NB4 (cell line): ENCODE measurements at regions not wholly inside any gene's neighbourhood (a gene's known extent, or its start where the extent isn't known, plus 50 kb on each side); places are given as distances from the start of the nearest gene placed in this dataset.
"Not testable (repeated sequence)": the region's sequence is repeated elsewhere in the genome, so short reads cannot be mapped to it uniquely, and the experiment has no call there.

ENCODE experiments used
- DNase-seq: peaks from one replicate; pipeline ENCODE4 v3.0.0; 2010; ENCODE audit warnings: low read depth
- H3K4me3 ChIP-seq: one replicate; pipeline ENCODE4 v1.5.1; 2011; ENCODE audit warnings: mild to moderate bottlenecking, low read depth, low read length, moderate library complexity
- MYC ChIP-seq: IDR thresholded peaks from 2 replicates; pipeline ENCODE4 v1.6.1; 2011; ENCODE audit warnings: low read depth, low read length
- POLR2A ChIP-seq: IDR thresholded peaks from 2 replicates; pipeline ENCODE4 v1.6.1; 2011; ENCODE audit warnings: mild to moderate bottlenecking; ENCODE audit not compliant: insufficient read length; ENCODE audit errors: extremely low read depth
- TF ChIP-seq, protein P1 (sequence below): IDR thresholded peaks from 2 replicates; pipeline ENCODE4 v1.6.1; 2011; ENCODE audit warnings: low read depth, low read length
- TF ChIP-seq, protein P2 (sequence below): IDR thresholded peaks from one replicate; pipeline ENCODE4 v1.5.1; 2012; ENCODE audit warnings: low read depth, low read length

DNA sequence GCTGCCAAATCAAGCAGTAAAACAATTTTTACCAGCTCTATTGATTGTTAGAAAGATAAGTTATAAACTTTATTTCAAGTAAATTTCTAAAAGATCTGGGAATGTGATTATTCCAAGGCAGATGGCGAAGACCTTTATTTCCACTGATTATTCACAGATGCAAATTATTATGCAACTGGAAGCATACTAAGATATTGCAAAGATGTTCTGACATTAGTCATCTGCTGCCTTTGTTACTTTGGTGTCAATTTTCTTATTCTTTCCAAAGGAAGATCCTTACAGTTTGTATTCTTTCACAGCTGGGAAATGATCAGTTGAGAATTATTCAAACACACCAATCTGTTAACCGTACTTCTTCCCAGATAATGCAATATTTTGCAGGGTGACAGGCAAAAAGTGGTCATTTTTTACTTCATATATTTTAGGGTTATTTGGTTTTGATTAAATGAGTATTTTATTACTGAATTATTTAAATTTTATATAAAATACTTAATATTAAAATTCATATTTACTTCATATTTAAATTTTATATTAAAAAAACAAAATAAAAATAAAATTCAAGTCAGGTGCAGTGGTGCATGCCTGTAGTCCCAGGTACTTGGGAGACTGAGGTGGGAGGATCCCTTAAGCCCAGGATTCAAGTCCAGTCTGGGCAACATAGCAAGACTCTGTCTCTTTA lies 171.3 kb downstream of the FZD1 start:
- no peak for DNase-seq
- no peak overlapping the region for H3K4me3 ChIP-seq
- TF ChIP-seq POLR2A (no peak), MYC (no peak)
- TF ChIP-seq, protein P1, sequence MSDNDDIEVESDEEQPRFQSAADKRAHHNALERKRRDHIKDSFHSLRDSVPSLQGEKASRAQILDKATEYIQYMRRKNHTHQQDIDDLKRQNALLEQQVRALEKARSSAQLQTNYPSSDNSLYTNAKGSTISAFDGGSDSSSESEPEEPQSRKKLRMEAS = no peak
- TF ChIP-seq, protein P2, sequence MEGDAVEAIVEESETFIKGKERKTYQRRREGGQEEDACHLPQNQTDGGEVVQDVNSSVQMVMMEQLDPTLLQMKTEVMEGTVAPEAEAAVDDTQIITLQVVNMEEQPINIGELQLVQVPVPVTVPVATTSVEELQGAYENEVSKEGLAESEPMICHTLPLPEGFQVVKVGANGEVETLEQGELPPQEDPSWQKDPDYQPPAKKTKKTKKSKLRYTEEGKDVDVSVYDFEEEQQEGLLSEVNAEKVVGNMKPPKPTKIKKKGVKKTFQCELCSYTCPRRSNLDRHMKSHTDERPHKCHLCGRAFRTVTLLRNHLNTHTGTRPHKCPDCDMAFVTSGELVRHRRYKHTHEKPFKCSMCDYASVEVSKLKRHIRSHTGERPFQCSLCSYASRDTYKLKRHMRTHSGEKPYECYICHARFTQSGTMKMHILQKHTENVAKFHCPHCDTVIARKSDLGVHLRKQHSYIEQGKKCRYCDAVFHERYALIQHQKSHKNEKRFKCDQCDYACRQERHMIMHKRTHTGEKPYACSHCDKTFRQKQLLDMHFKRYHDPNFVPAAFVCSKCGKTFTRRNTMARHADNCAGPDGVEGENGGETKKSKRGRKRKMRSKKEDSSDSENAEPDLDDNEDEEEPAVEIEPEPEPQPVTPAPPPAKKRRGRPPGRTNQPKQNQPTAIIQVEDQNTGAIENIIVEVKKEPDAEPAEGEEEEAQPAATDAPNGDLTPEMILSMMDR = no peak

DNA sequence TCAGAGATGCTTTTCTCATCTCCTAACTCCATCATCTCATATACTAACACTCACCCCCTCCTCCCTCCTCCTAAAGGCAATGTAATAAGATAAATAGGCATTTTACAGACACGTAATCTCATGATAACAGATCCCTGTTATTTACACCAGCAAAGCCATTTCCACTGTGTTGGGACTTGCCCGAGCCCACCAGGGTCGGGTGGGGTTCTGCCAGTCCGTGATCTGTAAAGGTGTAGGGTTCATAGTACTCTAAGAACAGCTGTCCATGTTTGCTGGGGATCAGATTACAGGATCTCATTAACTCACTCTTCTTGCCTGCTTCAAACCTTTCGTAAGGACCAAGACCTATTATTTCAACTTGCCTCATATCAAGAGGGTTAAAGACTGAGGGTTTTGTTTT lies 172.4 kb downstream of the FZD1 start:
- no peak for TF ChIP-seq POLR2A
- no peak for TF ChIP-seq MYC
- TF ChIP-seq, protein P1 = no peak
- TF ChIP-seq, protein P2 = no peak
- DNase-seq = no peak

DNA sequence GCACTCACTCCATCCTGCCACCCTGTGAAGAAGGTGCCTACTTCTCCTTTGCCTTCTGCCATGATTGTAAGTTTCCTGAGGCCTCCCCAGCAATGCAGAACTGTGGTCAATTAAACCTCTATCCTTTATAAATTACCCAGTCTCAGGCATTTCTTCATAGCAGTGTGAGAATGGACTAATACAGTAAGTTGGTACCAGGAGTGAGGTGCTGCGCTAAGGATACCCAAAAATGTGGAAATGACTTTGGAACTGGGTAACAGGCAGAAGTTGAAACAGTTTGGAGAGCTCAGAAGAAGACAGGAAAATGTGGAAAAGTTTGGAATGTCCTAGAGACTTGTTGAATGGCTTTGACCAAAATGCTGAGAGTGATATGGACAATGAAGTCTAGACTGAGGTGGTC lies 176.0 kb downstream of the FZD1 start:
- not testable (repeated sequence) for DNase-seq

More for the DNA sequence above, 172.4 kb downstream of the FZD1 start:
- H3K4me3 ChIP-seq = no peak overlapping the region

DNA sequence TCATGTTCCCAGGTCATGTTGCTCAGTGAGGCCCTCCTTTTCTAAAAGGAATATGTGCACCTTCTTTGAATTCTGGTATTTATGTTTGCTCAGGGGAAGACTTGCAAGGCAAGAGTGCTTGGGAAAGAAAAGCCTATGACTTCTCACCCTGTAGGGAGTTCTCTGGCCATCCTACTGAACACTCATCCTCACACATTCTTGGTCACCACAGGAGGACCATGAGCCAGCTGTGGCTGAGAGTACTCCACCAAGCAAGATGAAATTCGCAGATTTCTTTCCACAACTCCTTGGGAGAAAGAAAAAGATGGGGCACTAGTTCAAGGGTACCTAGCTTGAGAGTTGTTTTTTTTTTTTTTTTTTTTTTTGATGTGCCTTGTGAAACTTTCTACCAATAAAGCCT lies 179.6 kb downstream of the FZD1 start:
- TF ChIP-seq MYC (no peak), POLR2A (no peak)
- TF ChIP-seq, protein P2 = no peak
- TF ChIP-seq, protein P1 = no peak
- no peak for DNase-seq

More for the DNA sequence above, 176.0 kb downstream of the FZD1 start:
- not testable (repeated sequence) for H3K4me3 ChIP-seq

DNA sequence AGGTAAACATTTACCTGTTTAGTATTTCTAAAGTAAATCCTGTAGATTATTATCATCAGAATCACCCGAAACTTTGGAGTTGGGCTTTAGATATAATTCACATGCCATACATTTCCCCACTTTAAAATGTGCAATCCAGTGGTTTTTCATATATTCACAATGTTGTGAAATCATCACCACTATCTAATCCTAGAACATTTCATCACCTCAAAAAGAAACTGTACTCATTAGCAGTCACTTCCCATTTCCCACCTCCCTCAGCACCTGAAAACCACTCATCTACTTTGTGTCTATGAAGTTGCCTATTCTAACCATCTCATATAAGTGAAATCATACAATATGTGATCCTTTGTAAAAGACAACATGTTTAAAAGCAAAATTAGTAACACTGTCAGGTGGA lies 182.6 kb downstream of the FZD1 start:
- TF ChIP-seq POLR2A (no peak), MYC (no peak)
- TF ChIP-seq, protein P1 = no peak
- TF ChIP-seq, protein P2 = no peak
- H3K4me3 ChIP-seq = no peak overlapping the region
- DNase-seq = peak; percentile 22

More for the DNA sequence above, 179.6 kb downstream of the FZD1 start:
- no peak overlapping the region for H3K4me3 ChIP-seq

DNA sequence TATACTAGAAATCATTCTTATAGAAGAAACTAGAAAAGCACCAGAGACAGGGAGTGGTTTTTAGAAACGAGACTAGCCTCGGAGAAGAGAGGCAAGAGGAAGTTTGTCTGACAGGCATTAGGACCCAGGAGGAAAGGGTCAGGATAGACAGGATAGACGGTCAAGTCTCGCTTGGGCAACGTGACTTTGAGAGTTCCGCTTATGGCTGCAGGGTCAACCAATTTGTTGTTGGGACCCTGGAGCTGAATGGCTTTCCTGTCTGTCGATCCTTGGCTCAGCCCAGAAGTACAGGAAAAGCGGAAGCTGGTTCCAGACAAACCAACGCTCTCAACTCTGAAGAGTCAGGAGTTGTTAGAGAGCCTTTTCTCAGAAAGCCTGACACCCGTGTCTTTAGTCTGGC lies 191.2 kb downstream of the FZD1 start:
- TF ChIP-seq, protein P2 = no peak
- TF ChIP-seq, protein P1 = no peak
- TF ChIP-seq MYC = no peak
- TF ChIP-seq POLR2A = no peak
- no peak overlapping the region for H3K4me3 ChIP-seq
- no peak for DNase-seq
